Neuronal stem cell (in vitro differentiated cells): ENCODE measurements at regions not wholly inside any gene's neighbourhood (a gene's known extent, or its start where the extent isn't known, plus 50 kb on each side); places are given as distances from the start of the nearest gene placed in this dataset.
A peak's percentile ranks its signal among the peaks of the same experiment; 100 is the strongest.

Experiments used
- DNase-seq: peaks from one replicate; pipeline ENCODE4 v3.0.0-alpha.2; 2013; ENCODE audit warnings: low spot score
- H2AFZ ChIP-seq: one replicate; pipeline ENCODE4 v1.6.1; 2013; ENCODE audit warnings: mild to moderate bottlenecking, low read length, inconsistent platforms
- H2AK5ac ChIP-seq: 2 replicates; pipeline ENCODE4 v1.6.1; 2013; ENCODE audit warnings: low read depth, mild to moderate bottlenecking, inconsistent platforms, low read length, moderate library complexity, mixed read lengths
- H2BK120ac ChIP-seq: 2 replicates; pipeline ENCODE4 v1.6.1; 2013; ENCODE audit warnings: low read depth, mild to moderate bottlenecking, inconsistent platforms, low read length, moderate library complexity, mixed read lengths
- H2BK12ac ChIP-seq: one replicate; pipeline ENCODE4 v1.6.1; 2013; ENCODE audit warnings: low read length, inconsistent platforms
- H2BK15ac ChIP-seq: 2 replicates; pipeline ENCODE4 v1.6.1; 2013; ENCODE audit warnings: mild to moderate bottlenecking, low read length, inconsistent platforms, mixed read lengths
- H2BK5ac ChIP-seq: one replicate; pipeline ENCODE4 v1.6.1; 2013; ENCODE audit warnings: inconsistent platforms, mild to moderate bottlenecking, low read length, moderate library complexity
- H3K14ac ChIP-seq: one replicate; pipeline ENCODE4 v1.6.1; 2013; ENCODE audit warnings: low read length, inconsistent platforms
- H3K18ac ChIP-seq: 2 replicates; pipeline ENCODE4 v1.6.1; 2013; ENCODE audit warnings: low read length, inconsistent platforms
- H3K23ac ChIP-seq: 2 replicates; pipeline ENCODE4 v1.6.1; 2013; ENCODE audit warnings: low read depth, mild to moderate bottlenecking, mixed read lengths, low read length, inconsistent platforms; ENCODE audit not compliant: poor library complexity
- H3K27ac ChIP-seq: replicated peaks from 3 replicates; pipeline ENCODE4 v1.5.1; 2013; ENCODE audit warnings: low read length, inconsistent platforms
- H3K27me3 ChIP-seq, 3 experiments: 2 replicates each; pipeline ENCODE4 v1.6.1; 2013; ENCODE audit warnings: low read length in 3 of 3, mild to moderate bottlenecking in 2 of 3, inconsistent platforms in 1 of 3, low read depth in 1 of 3, mixed read lengths in 1 of 3, moderate library complexity in 1 of 3; ENCODE audit not compliant: control insufficient read depth in 3 of 3, insufficient read depth in 3 of 3
- H3K36me3 ChIP-seq, 2 donors: replicated peaks in 1 of 2; 2 replicates each; pipeline ENCODE4 v1.6.1; 2013; ENCODE audit warnings: low read length in 2 of 2; ENCODE audit not compliant: control insufficient read depth in 2 of 2, insufficient read depth in 2 of 2
- H3K4ac ChIP-seq: 2 replicates; pipeline ENCODE4 v1.6.1; 2013; ENCODE audit warnings: inconsistent platforms, mild to moderate bottlenecking, low read length, moderate library complexity
- H3K4me1 ChIP-seq, 2 donors: 1 replicate in 1 of 2; 2 replicates in 1 of 2; pipeline ENCODE4 v1.6.1; 2013; ENCODE audit warnings: low read length in 2 of 2, low read depth in 1 of 2; ENCODE audit not compliant: control insufficient read depth in 2 of 2, insufficient read depth in 1 of 2
- H3K4me2 ChIP-seq: one replicate; pipeline ENCODE4 v1.6.1; 2013; ENCODE audit warnings: mild to moderate bottlenecking, low read length, inconsistent platforms; ENCODE audit not compliant: insufficient read depth, poor library complexity, severe bottlenecking
- H3K4me3 ChIP-seq, 2 donors: 2 replicates each; pipeline ENCODE4 v1.5.1; 2013; ENCODE audit warnings: low read length in 2 of 2, mild to moderate bottlenecking in 2 of 2, inconsistent platforms in 1 of 2, moderate library complexity in 1 of 2
- H3K79me1 ChIP-seq: one replicate; pipeline ENCODE4 v1.6.1; 2013; ENCODE audit warnings: low read depth, mild to moderate bottlenecking, inconsistent platforms, low read length, moderate library complexity
- H3K9ac ChIP-seq: one replicate; pipeline ENCODE4 v1.6.1; 2013; ENCODE audit warnings: mild to moderate bottlenecking, low read depth, low read length, inconsistent platforms; ENCODE audit not compliant: poor library complexity
- H3K9me3 ChIP-seq, 2 donors: replicated peaks in 1 of 2; 2 replicates each; pipeline versions ENCODE3 to v1.6.1; 2013; ENCODE audit warnings: low read length in 2 of 2, mild to moderate bottlenecking in 2 of 2, inconsistent platforms in 1 of 2, low read depth in 1 of 2, mixed read lengths in 1 of 2, moderate library complexity in 1 of 2; ENCODE audit not compliant: control insufficient read depth in 2 of 2, insufficient read depth in 1 of 2
- H4K8ac ChIP-seq: one replicate; pipeline ENCODE4 v1.6.1; 2013; ENCODE audit warnings: low read depth, mild to moderate bottlenecking, inconsistent platforms, low read length, moderate library complexity
- H4K91ac ChIP-seq: one replicate; pipeline ENCODE4 v1.6.1; 2013; ENCODE audit warnings: low read length, low read depth, mild to moderate bottlenecking, inconsistent platforms; ENCODE audit not compliant: poor library complexity
- WGBS, 2 donors: extraction: QIAGEN DNeasy Blood & Tissue Kit; methylation state at CpG; one replicate each; pipeline ENCODE4 v1.1.7; 2013; ENCODE audit warnings: missing lambda C conversion rate in 2 of 2, mixed read lengths in 1 of 2; ENCODE audit not compliant: insufficient read length in 2 of 2, insufficient replicate concordance in 1 of 2; ENCODE audit errors: extremely low coverage in 2 of 2; 5-methylcytosine and 5-hydroxymethylcytosine counted together

DNA sequence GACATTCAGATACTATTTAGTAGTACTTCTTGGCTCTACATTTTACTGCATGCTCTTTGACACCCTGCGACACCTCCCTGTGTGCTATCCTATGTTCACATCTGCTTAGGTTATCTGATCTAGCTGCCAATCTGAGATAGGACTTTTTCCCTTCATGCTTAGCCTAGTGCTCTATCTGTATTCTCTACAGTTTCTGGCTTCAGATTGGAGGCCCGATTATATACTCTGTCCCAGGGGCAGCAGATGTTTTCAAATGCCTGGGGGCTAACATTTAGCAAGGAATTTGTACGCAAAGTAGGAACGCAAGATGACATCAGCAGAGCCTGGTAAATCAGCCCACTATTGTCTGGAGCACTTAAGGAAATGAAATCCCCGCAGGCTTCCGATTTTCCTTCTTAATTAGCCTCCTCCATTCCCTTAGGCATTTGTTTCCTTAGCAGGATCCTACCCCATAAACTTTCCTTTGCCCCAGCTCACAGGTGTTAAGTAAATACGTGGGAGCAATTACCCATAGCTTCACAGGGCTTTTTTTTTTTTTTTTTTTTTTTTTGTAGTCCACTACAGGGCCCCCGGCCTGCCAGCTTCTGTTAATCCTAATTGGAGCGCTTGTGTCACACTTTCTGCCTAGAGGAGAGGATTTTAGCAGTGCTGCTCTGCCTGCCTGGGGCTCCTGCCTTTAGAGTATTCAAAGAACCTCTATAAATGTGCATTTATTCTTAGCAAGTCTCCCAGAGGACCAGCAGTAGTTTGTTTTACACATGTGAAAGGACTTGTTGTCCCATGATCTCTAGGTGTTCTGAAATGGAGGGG, 61.1 kb upstream of the LPAR1 start:
- peak; percentile 71 for DNase-seq
- no peak overlapping the region for H4K8ac ChIP-seq
- H3K4me1 ChIP-seq: peaks cover 0 to 18% of the 10 kb centered on the region in 2 donors
- H3K36me3 ChIP-seq: no peaks in the 10 kb centered on the region
- H3K14ac ChIP-seq: no peak overlapping the region
- H3K79me1 ChIP-seq: no peaks in the 10 kb centered on the region
- no peak overlapping the region for H2AFZ ChIP-seq
- no peak overlapping the region for H2BK12ac ChIP-seq
- H2BK5ac ChIP-seq: no peak overlapping the region
- WGBS, 2 donors: no CpG with 5 or more reads among the region's 9 CpGs
- no peak overlapping the region for H4K91ac ChIP-seq
- H3K9me3 ChIP-seq: no peaks in the 10 kb centered on the region
- H3K27ac ChIP-seq: peak overlapping the region; percentile 74
- no peak overlapping the region for H3K4ac ChIP-seq
- H3K23ac ChIP-seq: no peak overlapping the region
- H3K27me3 ChIP-seq: peaks cover 0 to 32% (median 0%) of the 10 kb centered on the region in 3 experiments
- H2AK5ac ChIP-seq: no peak overlapping the region
- H2BK120ac ChIP-seq: no peak overlapping the region
- H3K9ac ChIP-seq: no peak overlapping the region
- H2BK15ac ChIP-seq: no peak overlapping the region
- no peak overlapping the region for H3K18ac ChIP-seq
- no peak overlapping the region for H3K4me2 ChIP-seq
- H3K4me3 ChIP-seq: no peak overlapping the region

- no peaks in the 10 kb centered on the region for H3K36me3 ChIP-seq
- H3K4ac ChIP-seq: no peak overlapping the region
- no peak overlapping the region for H3K4me3 ChIP-seq
- no peak overlapping the region for H3K23ac ChIP-seq
- H3K9me3 ChIP-seq: no peaks in the 10 kb centered on the region
- H2AFZ ChIP-seq: no peak overlapping the region
- peaks cover 0 to 32% (median 0%) of the 10 kb centered on the region in 3 experiments for H3K27me3 ChIP-seq
- peaks cover 0 to 19% of the 10 kb centered on the region in 2 donors for H3K4me1 ChIP-seq
- H3K9ac ChIP-seq: no peak overlapping the region
- no peak overlapping the region for H4K8ac ChIP-seq
- H4K91ac ChIP-seq: no peak overlapping the region
- no peaks in the 10 kb centered on the region for H3K79me1 ChIP-seq
- no peak overlapping the region for H3K18ac ChIP-seq
- WGBS, 2 donors: no CpG with 5 or more reads among the region's 4 CpGs
- H3K14ac ChIP-seq: no peak overlapping the region
- no peak overlapping the region for H3K4me2 ChIP-seq
- no peak overlapping the region for H2BK12ac ChIP-seq
- no peak for DNase-seq
- H3K27ac ChIP-seq: no peak overlapping the region
- no peak overlapping the region for H2BK120ac ChIP-seq
- no peak overlapping the region for H2BK15ac ChIP-seq
- H2BK5ac ChIP-seq: no peak overlapping the region
- H2AK5ac ChIP-seq: no peak overlapping the region
Measured at GRCh38 chr9:111098093-111098492, 59.8 kb upstream of the LPAR1 start.

DNA sequence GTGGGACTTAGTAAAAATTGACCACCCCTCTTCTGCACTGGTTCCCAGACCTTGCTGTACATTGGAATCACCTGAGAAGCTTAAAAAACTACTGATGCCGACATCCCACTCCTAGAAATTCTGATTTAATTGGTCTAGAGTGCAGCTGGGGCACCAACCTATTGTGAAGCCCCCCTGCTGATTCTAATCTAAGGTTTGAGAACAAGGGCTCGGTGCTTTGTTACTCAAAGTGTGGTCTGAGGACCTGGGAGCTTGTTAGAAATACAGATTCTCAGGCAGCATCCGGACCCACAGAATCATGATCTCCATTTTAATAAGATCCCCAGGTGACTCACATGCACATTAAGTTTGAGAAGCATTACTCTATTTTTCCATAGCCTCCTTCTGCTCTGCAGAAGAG, 57.8 kb upstream of the LPAR1 start:
- no peak overlapping the region for H3K4me3 ChIP-seq
- H4K91ac ChIP-seq: no peak overlapping the region
- H3K36me3 ChIP-seq: no peaks in the 10 kb centered on the region
- no peak for DNase-seq
- no peak overlapping the region for H3K27ac ChIP-seq
- H3K79me1 ChIP-seq: no peaks in the 10 kb centered on the region
- no peak overlapping the region for H3K4me2 ChIP-seq
- H3K9ac ChIP-seq: no peak overlapping the region
- peaks cover 0 to 25% (median 0%) of the 10 kb centered on the region in 3 experiments for H3K27me3 ChIP-seq
- H2BK12ac ChIP-seq: no peak overlapping the region
- peaks cover 0 to 19% of the 10 kb centered on the region in 2 donors for H3K4me1 ChIP-seq
- no peak overlapping the region for H2AK5ac ChIP-seq
- H2BK120ac ChIP-seq: no peak overlapping the region
- H4K8ac ChIP-seq: no peak overlapping the region
- no peak overlapping the region for H3K14ac ChIP-seq
- no peak overlapping the region for H2BK5ac ChIP-seq
- no peak overlapping the region for H2BK15ac ChIP-seq
- no CpG with 5 or more reads among the region's 3 CpGs for WGBS, 2 donors
- H3K9me3 ChIP-seq: no peaks in the 10 kb centered on the region
- no peak overlapping the region for H3K23ac ChIP-seq
- H2AFZ ChIP-seq: no peak overlapping the region
- H3K4ac ChIP-seq: no peak overlapping the region
- no peak overlapping the region for H3K18ac ChIP-seq

- H3K18ac ChIP-seq: no peak overlapping the region
- no peak for DNase-seq
- no peak overlapping the region for H3K4ac ChIP-seq
- H2BK15ac ChIP-seq: no peak overlapping the region
- H4K8ac ChIP-seq: no peak overlapping the region
- WGBS, 2 donors: no CpG with 5 or more reads among the region's 4 CpGs
- no peaks in the 10 kb centered on the region for H3K36me3 ChIP-seq
- H3K27ac ChIP-seq: no peak overlapping the region
- no peaks in the 10 kb centered on the region for H3K79me1 ChIP-seq
- no peak overlapping the region for H2BK12ac ChIP-seq
- H3K14ac ChIP-seq: no peak overlapping the region
- H4K91ac ChIP-seq: no peak overlapping the region
- H3K23ac ChIP-seq: no peak overlapping the region
- peaks cover 0 to 19% of the 10 kb centered on the region in 2 donors for H3K4me1 ChIP-seq
- H3K27me3 ChIP-seq: peaks cover 0 to 25% (median 0%) of the 10 kb centered on the region in 3 experiments
- no peak overlapping the region for H2AFZ ChIP-seq
- H3K4me2 ChIP-seq: no peak overlapping the region
- no peak overlapping the region for H2BK120ac ChIP-seq
- H3K4me3 ChIP-seq: no peak overlapping the region
- no peak overlapping the region for H2AK5ac ChIP-seq
- H3K9ac ChIP-seq: no peak overlapping the region
- no peak overlapping the region for H2BK5ac ChIP-seq
- no peaks in the 10 kb centered on the region for H3K9me3 ChIP-seq
Measured at GRCh38 chr9:111095441-111095840, 57.2 kb upstream of the LPAR1 start.
